Middle frontal gyrus (tissue), 1 donor: ENCODE measurements at regions not wholly inside any gene's neighbourhood (a gene's known extent, or its start where the extent isn't known, plus 50 kb on each side); places are given as distances from the start of the nearest gene placed in this dataset.

Experiments
- DNase-seq: peaks from one replicate; pipeline ENCODE4 v3.0.0-alpha.2; 2015; ENCODE audit warnings: low spot score; ENCODE audit errors: extremely low spot score

DNA sequence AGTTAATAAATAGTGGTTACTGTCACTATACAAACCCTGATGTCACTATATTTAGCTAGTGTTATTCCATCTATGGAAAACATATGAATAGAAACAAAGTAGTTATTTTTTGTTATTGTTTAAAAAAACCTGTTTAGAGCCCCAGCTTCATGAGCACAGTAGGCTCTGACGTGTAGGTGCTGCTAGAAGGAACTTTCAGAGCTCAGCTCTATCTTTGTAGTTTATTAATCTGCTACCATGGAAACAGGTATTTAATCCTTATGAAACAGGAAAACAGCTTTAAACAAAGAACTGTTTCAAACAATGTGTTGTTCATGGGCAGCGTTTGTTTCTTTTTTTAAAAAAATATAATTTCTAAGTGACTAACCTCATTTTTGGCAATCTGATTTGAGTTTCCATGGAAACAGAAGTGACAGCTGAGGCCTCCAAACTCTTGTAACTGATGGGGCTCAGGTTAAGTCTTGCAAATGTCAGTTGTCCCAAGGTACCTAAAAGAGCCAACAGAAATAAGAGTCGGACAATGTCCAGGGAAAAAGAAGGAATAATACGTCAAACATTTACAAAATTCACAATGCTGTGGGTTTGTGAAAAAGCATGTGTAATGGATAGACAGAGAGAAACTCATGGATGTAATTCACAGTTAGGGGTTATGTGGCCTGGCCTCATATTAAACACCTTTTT lies 162.0 kb upstream of the C21orf91 start:
- DNase-seq = no peak

- no peak for DNase-seq
Observed at GRCh38 chr21:17979763-17980162, 160.6 kb upstream of the C21orf91 start.

GRCh38 chr21:17978895-17979294 lies 159.7 kb upstream of the C21orf91 start:
- DNase-seq = no peak

DNA sequence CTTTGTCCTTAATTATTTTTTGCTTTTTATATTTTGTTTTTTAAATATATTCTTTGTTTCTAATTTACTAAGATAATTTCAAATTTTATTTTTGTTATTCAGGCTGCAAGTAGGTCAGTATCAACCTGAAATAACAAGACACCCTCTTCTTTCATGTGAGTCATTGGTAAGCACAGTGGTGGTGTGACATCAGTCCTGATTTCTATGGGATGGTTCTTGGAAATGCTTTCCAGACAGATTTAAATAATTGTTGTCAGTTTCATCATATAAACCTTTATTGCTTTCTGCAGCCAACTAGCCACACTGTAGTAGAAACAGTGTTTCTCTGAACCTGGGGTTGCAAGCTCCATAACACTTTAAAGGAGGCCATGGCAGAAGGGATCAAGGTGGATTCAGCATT lies 157.5 kb upstream of the C21orf91 start:
- no peak for DNase-seq

- DNase-seq = no peak
Observed at GRCh38 chr21:17976139-17976538, 157.0 kb upstream of the C21orf91 start.

DNA sequence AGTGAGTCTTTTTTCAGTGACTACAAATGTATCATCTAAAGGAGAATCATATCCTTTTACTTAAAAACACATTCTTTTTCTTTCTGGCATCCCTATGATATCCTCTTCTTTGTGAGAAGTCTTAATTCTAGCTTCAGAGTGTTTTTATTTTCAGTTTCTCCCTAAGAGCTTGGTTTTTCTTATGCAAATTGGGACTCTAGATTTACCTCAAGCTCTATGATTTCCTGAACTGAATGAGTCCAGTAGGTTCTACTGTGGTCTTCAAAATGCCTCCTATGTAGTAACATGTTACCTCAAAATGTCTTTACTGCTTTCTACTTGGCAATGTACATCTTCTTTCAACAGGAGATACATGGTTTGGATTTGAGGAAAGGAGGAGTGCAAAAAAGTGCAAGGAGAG lies 148.2 kb upstream of the C21orf91 start:
- DNase-seq = no peak

GRCh38 chr21:17964716-17965115 lies 145.6 kb upstream of the C21orf91 start:
- DNase-seq = no peak

DNA sequence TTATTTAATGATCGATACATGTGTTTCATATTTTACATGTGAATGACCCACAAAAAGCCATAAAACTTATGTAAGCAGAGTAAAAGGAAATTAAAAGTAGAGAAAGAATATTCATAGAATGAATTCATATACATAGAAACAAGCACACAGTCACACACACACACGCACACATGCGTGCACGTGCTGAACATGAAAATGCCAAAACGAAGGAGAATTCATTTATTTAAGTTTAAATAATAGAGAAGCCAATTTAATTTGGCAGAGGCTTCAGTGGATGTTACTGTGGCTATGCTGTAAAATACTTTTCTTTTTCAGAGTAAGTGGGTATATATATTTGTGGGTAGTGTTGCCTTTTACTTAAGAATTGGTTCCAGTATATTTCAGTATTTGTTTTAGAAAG lies 145.0 kb upstream of the C21orf91 start:
- no peak for DNase-seq

DNA sequence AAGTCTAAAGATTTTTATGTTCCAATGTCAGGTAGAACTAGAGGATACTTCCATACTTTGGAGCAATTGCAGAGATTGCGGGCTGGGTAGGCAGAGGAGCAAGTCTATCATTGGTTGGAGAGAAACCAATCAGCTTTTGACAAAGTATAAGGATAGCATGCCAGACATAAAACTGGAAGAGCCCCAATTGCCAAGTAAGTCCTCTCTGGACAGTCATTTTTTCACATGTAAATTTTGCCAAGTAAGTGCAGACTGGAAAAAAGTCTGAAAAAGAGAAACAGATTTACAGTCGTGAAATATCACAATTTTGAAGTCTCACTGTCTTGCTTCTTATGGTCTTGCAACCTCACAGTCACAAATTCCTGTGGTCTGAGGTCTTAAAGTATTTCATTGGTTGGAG lies 131.4 kb upstream of the C21orf91 start:
- no peak for DNase-seq

DNA sequence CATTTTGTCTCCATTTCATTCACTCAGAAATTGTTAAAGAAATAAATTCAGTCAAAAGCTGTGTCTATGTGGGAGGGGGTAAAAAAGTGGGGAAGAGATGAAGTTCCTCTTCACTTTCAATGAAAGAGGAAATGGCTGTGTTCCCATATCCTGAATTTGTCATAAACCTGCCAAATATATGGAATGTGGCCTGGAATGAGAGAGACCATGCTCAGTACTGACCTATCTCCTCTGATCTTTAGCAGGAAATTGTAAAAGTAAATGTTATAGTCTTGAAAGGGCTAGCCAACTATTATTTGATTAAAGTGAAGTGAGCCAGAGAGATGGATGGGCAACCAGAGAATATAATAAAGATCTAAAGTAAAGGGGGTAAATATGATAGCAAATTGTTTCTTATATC lies 130.3 kb upstream of the C21orf91 start:
- no peak for DNase-seq

DNA sequence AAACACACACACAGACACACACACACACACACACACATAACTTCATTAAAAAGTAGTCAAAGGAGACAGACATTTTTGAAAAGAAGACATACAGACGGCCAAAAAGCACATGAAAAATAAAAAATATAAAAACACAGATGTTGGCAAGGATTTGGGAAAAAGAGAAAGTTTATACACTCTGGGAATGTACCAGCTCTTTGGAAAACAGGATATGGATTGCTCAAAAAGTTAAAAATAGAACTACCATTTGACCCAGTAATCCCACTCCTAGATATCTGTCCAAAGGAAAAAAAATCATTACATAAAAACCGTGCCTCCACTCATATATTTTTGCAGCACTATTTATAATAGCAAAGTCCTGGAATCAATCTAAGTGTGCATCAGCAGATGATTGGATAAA lies 128.4 kb upstream of the C21orf91 start:
- DNase-seq = no peak

GRCh38 chr21:17931080-17931479 lies 111.9 kb upstream of the C21orf91 start:
- no peak for DNase-seq

GRCh38 chr21:17930093-17930492 lies 110.9 kb upstream of the C21orf91 start:
- no peak for DNase-seq

DNA sequence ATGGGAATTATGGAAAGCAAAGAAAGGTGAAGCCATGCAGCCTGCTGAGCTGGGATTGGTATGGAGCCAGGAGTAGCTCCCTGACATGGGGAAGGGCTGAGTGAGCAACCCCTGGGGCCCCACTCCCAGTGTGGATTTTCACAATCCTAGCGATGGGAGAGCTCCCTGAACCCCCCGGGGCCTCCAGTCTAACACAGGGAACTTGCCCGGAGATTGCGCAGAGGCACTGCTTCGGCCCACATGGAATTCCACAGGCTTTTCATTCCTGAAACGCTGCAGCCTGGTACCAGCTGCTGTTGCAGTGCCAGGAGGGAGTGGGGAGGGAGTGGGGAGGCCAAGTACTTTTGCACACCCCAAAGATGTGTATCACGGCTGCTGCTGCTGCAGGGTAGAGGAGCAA lies 110.4 kb upstream of the C21orf91 start:
- DNase-seq = no peak

DNA sequence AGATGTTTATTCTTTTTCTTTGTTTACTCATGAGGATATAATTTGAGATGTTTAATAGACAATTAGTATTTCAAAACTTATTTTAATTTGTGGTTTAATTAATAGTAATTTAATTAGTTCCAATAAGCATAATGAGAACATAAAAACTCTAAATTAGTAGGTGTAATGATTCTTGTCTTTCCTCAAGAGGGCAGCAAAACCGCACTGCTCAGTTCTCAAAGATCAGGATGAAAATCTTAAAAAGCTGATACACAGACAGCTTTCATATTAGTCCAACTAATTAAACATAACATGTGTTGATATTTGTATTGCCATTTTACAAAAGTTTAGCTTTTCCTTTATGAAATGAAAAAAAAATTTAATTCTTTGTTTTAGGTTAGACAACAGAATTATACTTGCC lies 106.7 kb upstream of the C21orf91 start:
- DNase-seq = no peak

GRCh38 chr21:17925000-17925610 lies 105.9 kb upstream of the C21orf91 start:
- DNase-seq = peak; percentile 55

- DNase-seq = no peak
Observed at GRCh38 chr21:17921579-17922530, 102.7 kb upstream of the C21orf91 start.

DNA sequence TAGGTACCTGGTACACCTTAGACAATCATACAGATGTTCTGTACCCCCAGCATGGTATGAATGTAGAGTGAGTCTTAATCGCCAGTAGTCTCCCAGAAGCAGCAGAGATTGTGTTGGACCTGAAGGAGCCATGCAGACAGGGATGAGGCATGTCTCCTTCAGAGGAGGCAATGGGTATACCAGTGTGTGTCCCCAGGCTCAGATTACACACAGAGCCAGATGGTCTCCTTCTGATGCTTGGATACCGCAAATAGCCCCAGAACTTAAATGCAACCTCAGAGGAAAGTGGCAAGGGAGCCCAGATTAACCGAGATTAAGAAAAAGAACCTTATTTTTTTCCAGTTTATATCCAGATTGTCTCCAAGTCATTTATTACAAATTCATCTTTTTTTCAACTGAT lies 96.8 kb upstream of the C21orf91 start:
- no peak for DNase-seq

- no peak for DNase-seq
Observed at GRCh38 chr21:17911628-17912027, 92.5 kb upstream of the C21orf91 start.

- DNase-seq = no peak
Observed at GRCh38 chr21:17903929-17904639, 84.9 kb upstream of the C21orf91 start.

DNA sequence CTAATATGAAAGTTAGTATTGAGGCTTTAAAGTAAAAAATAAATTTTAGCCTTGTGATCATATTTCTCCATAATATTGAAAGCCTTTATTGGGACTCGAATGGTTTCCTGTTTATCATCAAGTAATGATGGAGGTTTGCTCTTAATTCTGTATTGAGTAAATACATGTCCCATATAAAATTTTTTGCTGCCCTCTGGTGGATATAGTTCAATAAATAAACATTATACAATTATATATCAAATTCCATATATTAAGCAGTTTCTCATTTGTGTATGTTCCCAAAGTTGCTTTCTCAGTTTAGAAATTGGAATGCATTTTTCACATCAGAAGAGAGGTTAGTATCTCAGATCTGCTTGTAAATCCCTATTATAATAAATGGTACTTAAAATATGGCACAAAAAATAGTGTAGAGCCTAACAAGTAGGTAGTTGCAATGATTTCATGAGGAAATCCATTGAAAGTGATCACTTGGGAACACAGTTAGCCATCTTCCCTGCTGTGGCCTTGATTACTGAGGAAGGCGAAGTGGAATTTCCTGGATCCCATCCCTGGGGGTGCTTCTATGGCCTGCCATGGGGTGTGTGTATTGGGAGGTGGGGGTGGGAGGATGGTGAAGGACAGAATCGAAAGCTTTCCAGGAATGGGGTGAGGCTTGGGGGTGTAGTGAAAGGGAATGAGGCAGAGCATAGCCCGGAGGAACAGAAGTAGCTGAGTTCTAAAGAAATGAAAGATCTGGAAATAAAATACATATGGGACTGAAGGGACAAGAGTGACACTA lies 84.1 kb upstream of the C21orf91 start:
- DNase-seq = peak; percentile 23
